ENCODE measurements at regions not wholly inside any gene's neighbourhood (a gene's known extent, or its start where the extent isn't known, plus 50 kb on each side); places are given as distances from the start of the nearest gene placed in this dataset.

- no peak for DNase-seq (ENCODE audit: low spot score)
These were observed 359.0 kb downstream of the TSN start for GRCh38 chr2:122114421-122114820.

- DNase-seq (ENCODE audit: low spot score) = no peak
These were observed 361.9 kb downstream of the TSN start for GRCh38 chr2:122117371-122117770.

- DNase-seq (ENCODE audit: low spot score) = no peak
These were observed 373.9 kb downstream of the TSN start for GRCh38 chr2:122129399-122129798.

- peak; percentile 37 for DNase-seq (ENCODE audit: low spot score)
These were observed 376.8 kb downstream of the TSN start for GRCh38 chr2:122132147-122132691.

GRCh38 chr2:122135021-122135937, 379.8 kb downstream of the TSN start:
- no peak for DNase-seq (ENCODE audit: low spot score)

GRCh38 chr2:122136056-122136455, 380.6 kb downstream of the TSN start:
- peak; percentile 65 for DNase-seq (ENCODE audit: low spot score)

- DNase-seq (ENCODE audit: low spot score) = no peak
These were observed 383.1 kb downstream of the TSN start for GRCh38 chr2:122138561-122138960.

GRCh38 chr2:122139739-122140420, 384.4 kb downstream of the TSN start:
- no peak for DNase-seq (ENCODE audit: low spot score)

- DNase-seq (ENCODE audit: low spot score) = no peak
These were observed 389.4 kb downstream of the TSN start for GRCh38 chr2:122144884-122145283.

GRCh38 chr2:122145856-122146255, 390.4 kb downstream of the TSN start:
- no peak for DNase-seq (ENCODE audit: low spot score)

GRCh38 chr2:122148128-122148767, 392.8 kb downstream of the TSN start:
- DNase-seq (ENCODE audit: low spot score) = no peak

GRCh38 chr2:122150524-122151280, 395.3 kb downstream of the TSN start:
- DNase-seq (ENCODE audit: low spot score) = no peak

GRCh38 chr2:122152571-122152970, 397.1 kb downstream of the TSN start:
- DNase-seq (ENCODE audit: low spot score) = no peak

GRCh38 chr2:122156176-122156890, 400.9 kb downstream of the TSN start:
- no peak for DNase-seq (ENCODE audit: low spot score)

GRCh38 chr2:122157158-122157557, 401.7 kb downstream of the TSN start:
- DNase-seq (ENCODE audit: low spot score) = no peak

- no peak for DNase-seq (ENCODE audit: low spot score)
These were observed 408.2 kb downstream of the TSN start for GRCh38 chr2:122163617-122164016.

GRCh38 chr2:122164964-122165363, 409.5 kb downstream of the TSN start:
- DNase-seq (ENCODE audit: low spot score) = no peak

GRCh38 chr2:122166820-122167219, 411.4 kb downstream of the TSN start:
- no peak for DNase-seq (ENCODE audit: low spot score)

GRCh38 chr2:122167515-122167914, 412.1 kb downstream of the TSN start:
- DNase-seq (ENCODE audit: low spot score) = no peak

GRCh38 chr2:122168799-122169198, 413.3 kb downstream of the TSN start:
- DNase-seq (ENCODE audit: low spot score) = no peak

- no peak for DNase-seq (ENCODE audit: low spot score)
These were observed 417.4 kb downstream of the TSN start for GRCh38 chr2:122172812-122173211.
